ENCODE measurements at regions not wholly inside any gene's neighbourhood (a gene's known extent, or its start where the extent isn't known, plus 50 kb on each side); places are given as distances from the start of the nearest gene placed in this dataset.

DNA sequence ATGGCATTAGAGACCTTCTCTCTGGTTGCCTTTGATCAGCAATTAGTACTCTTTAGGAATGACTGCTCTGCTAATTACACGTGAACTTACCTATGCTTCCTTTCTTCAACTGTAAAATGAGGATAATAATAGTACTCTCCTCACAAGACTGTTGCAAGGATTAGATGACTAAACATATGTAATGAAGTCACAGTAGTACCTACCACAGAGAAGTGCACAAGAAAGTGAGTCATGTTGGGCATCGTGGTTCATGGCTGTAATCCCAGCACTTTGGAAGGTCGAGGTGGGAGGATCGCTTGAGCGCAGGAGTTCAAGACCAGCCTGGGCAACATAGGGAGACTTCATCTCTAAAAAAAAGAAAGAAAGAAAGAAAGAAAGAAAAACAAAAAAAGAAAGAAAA is 68.1 kb upstream of the AK4 start:
- TF ChIP-seq ZNF274 (IDR thresholded peaks at IDR 0.05; ENCODE audit: low read depth, low read length) (no peak), YY1 (IDR thresholded peaks at IDR 0.05; ENCODE audit: insufficient read depth, insufficient read length) (no peak), SUZ12 (IDR thresholded peaks at IDR 0.05; ENCODE audit: extremely low read depth, insufficient read depth, insufficient read length) (no peak)

All from NT2/D1 (cell line).